GM12892 (cell line): ENCODE measurements at regions not wholly inside any gene's neighbourhood (a gene's known extent, or its start where the extent isn't known, plus 50 kb on each side); places are given as distances from the start of the nearest gene placed in this dataset.

Experiments used
- POLR2A ChIP-seq: IDR thresholded peaks from 2 replicates; pipeline ENCODE4 v1.6.1; 2011; ENCODE audit warnings: low read depth, low read length, control low read depth
- POLR2AphosphoS5 ChIP-seq: IDR thresholded peaks from 2 replicates; pipeline ENCODE4 v1.6.1; 2011; ENCODE audit warnings: low read depth, low read length, control low read depth
- TAF1 ChIP-seq: IDR thresholded peaks from 2 replicates; pipeline ENCODE4 v1.6.1; 2011; ENCODE audit warnings: low read depth, mild to moderate bottlenecking, control low read depth, low read length, borderline replicate concordance

- TF ChIP-seq TAF1 (no peak), POLR2AphosphoS5 (no peak), POLR2A (no peak)
Observed at GRCh38 chr4:137274404-137274803, 257.9 kb downstream of the PCDH18 start.
